GM12891 (cell line): ENCODE measurements at regions not wholly inside any gene's neighbourhood (a gene's known extent, or its start where the extent isn't known, plus 50 kb on each side); places are given as distances from the start of the nearest gene placed in this dataset.

ENCODE experiments used
- POLR2A ChIP-seq: IDR thresholded peaks from 2 replicates; pipeline ENCODE4 v1.6.1; 2011; ENCODE audit warnings: low read depth, low read length, control low read depth
- POLR2AphosphoS5 ChIP-seq: IDR thresholded peaks from 2 replicates; pipeline ENCODE4 v1.6.1; 2011; ENCODE audit warnings: low read depth, low read length, control low read depth
- POU2F2 ChIP-seq: IDR thresholded peaks from 2 replicates; pipeline ENCODE4 v1.6.1; 2011; ENCODE audit warnings: low read depth, mild to moderate bottlenecking, control low read depth, low read length, moderate library complexity
- SPI1 ChIP-seq: IDR thresholded peaks from 2 replicates; pipeline ENCODE4 v1.6.1; 2011; ENCODE audit warnings: low read depth, low read length, control low read depth
- TAF1 ChIP-seq: IDR thresholded peaks from 2 replicates; pipeline ENCODE4 v1.6.1; 2011; ENCODE audit warnings: low read depth, low read length, control low read depth

DNA sequence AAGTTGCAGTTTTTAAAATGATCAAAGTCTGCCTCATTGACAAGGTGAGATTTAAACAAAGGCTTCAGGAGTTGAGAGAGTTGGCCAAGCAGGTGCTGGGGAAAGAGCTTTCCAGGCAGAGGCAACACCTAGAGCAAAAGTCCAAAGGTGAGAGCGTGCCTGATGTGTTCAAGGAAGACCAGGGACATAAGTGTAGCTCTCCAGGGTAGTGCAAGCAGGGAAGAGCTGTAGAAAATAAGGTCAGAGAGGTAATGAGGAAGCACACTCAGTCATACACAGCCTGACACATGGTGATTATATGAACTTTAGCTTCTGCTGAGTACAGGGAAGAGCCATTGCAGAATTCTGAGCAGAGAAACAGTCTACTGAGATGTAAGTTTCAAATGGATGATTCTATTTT, 265.0 kb upstream of the NWD2 start:
- TF ChIP-seq POLR2A, result no peak
- no peak for TF ChIP-seq POLR2AphosphoS5
- no peak for TF ChIP-seq TAF1
- TF ChIP-seq SPI1, result no peak
- TF ChIP-seq POU2F2, result no peak
